Panc1 (cell line): ENCODE measurements at regions not wholly inside any gene's neighbourhood (a gene's known extent, or its start where the extent isn't known, plus 50 kb on each side); places are given as distances from the start of the nearest gene placed in this dataset.

ENCODE experiments used
- ATAC-seq: fragments of 200-7000 bp; cut with Tn5 transposase; 2 replicates; pipeline ENCODE4 v1.9.1; 2020; ENCODE audit warnings: mild to moderate bottlenecking, moderate library complexity
- BruUV-seq: library from RNA; stranded (reverse); fragments of 400-500 nt; replicated peaks from 2 replicates; lab custom pipeline; 2021; lab: Mats Ljungman, UMichigan
- CTCF ChIA-PET: fragments of 300-600 bp; sonication (Branson Sonifier 250); formaldehyde crosslinking; loops from one replicate; lab custom pipeline; 2022; ENCODE audit warnings: antibody characterized with exemption; lab: Charles Lee
- POLR2A ChIA-PET: fragments of 300-600 bp; sonication (Branson Sonifier 250); formaldehyde crosslinking; loops from one replicate; lab custom pipeline; 2022; ENCODE audit warnings: antibody characterized with exemption; lab: Charles Lee
- DNase-seq: peaks from one replicate; pipeline ENCODE4 v3.0.0-alpha.2; 2010; ENCODE audit warnings: low read depth, low spot score
- H3K27ac ChIP-seq: 2 replicates; pipeline ENCODE4 v1.5.1; 2011; ENCODE audit warnings: mild to moderate bottlenecking, low read length, inconsistent platforms
- H3K27me3 ChIP-seq: fragments of 200-500 bp; sonication (Bioruptor generic); 2 replicates; pipeline ENCODE4 v1.6.0; 2014; ENCODE audit warnings: low read length, inconsistent platforms; ENCODE audit not compliant: control insufficient read depth, insufficient read depth
- H3K36me3 ChIP-seq: fragments of 200-500 bp; sonication (Bioruptor generic); 2 replicates; pipeline ENCODE4 v1.5.1; 2014; ENCODE audit warnings: inconsistent platforms, mild to moderate bottlenecking, low read length, moderate library complexity; ENCODE audit not compliant: control insufficient read depth, insufficient read depth
- H3K4me1 ChIP-seq: 2 replicates; pipeline ENCODE4 v1.5.1; 2011; ENCODE audit warnings: inconsistent platforms, mild to moderate bottlenecking, low read length, moderate library complexity; ENCODE audit not compliant: control insufficient read depth, insufficient read depth
- H3K4me3 ChIP-seq, 2 experiments: 2 replicates each; pipeline ENCODE4 v1.5.1; 2011 to 2012; ENCODE audit warnings: low read depth in 2 of 2, low read length in 2 of 2, mild to moderate bottlenecking in 2 of 2, inconsistent platforms in 1 of 2, moderate library complexity in 1 of 2
- H3K9me3 ChIP-seq: fragments of 200-500 bp; sonication (Bioruptor generic); 2 replicates; pipeline ENCODE4 v1.5.1; 2014; ENCODE audit warnings: low read depth, mild to moderate bottlenecking, inconsistent platforms, low read length, moderate library complexity; ENCODE audit not compliant: control insufficient read depth, insufficient read depth
- CTCF ChIP-seq: fragments of 450-650 bp; IDR thresholded peaks from 2 replicates; pipeline ENCODE4 v1.5.1; 2017; ENCODE audit warnings: mild to moderate bottlenecking
- POLR2AphosphoS5 ChIP-seq: IDR thresholded peaks from 2 replicates; pipeline ENCODE4 v1.6.1; 2012; ENCODE audit warnings: mild to moderate bottlenecking, low read depth, low read length, moderate library complexity
- REST ChIP-seq, 2 experiments: IDR thresholded peaks; 2 replicates each; pipeline ENCODE4 v1.6.1; 2011 to 2012; ENCODE audit warnings: low read depth in 2 of 2, control low read depth in 1 of 2, low read length in 1 of 2, mild to moderate bottlenecking in 1 of 2, moderate library complexity in 1 of 2; ENCODE audit not compliant: insufficient read depth in 1 of 2
- SIN3A ChIP-seq: IDR thresholded peaks from 2 replicates; pipeline ENCODE4 v1.6.1; 2012; ENCODE audit warnings: low read depth, mild to moderate bottlenecking, low read length, moderate library complexity, borderline replicate concordance; ENCODE audit not compliant: insufficient read depth
- TCF7L2 ChIP-seq: IDR thresholded peaks from 2 replicates; pipeline ENCODE4 v1.6.1; 2011; ENCODE audit warnings: mild to moderate bottlenecking, low read depth, low read length, inconsistent platforms
- in situ Hi-C: cut with HindIII; loops from 2 replicates; pipeline ENCODE4 v1.10.0; 2016; ENCODE audit warnings: low sequenced_read_pairs, low pct_unique_long_range_greater_than_20kb
- intact Hi-C: fragments of 100-400 bp; cut with micrococcal nuclease; formaldehyde crosslinking; loops from one replicate; pipeline ENCODE4 v1.10.0; 2022; ENCODE audit not compliant: unreplicated experiment

GRCh38 chr1:238334170-238334569 lies 443.4 kb upstream of the ZP4 start:
- CTCF ChIA-PET = interaction anchor here (0.7 kb wide), 1 partner anchor 232 kb away, joined by 3 read pairs; no protein-coding TSS in a partner anchor
- DNase-seq = no peak
- no TSS peak for BruUV-seq
- H3K27ac ChIP-seq = no peak overlapping the region
- no peaks in the 10 kb centered on the region for H3K36me3 ChIP-seq
- intact Hi-C loops = no loop called here
- H3K27me3 ChIP-seq = no peaks in the 10 kb centered on the region
- no peak overlapping the region for H3K4me3 ChIP-seq
- no peak for TF ChIP-seq REST (IDR thresholded peaks at IDR 0.05; ENCODE audit: insufficient read depth in 1 of 2, low read depth in 2 of 2, low read length in 1 of 2)
- no peak for TF ChIP-seq POLR2AphosphoS5
- TF ChIP-seq SIN3A = no peak
- TF ChIP-seq CTCF = no peak
- no peak for TF ChIP-seq TCF7L2
- no peak for ATAC-seq
- POLR2A ChIA-PET = no interaction called here
- no peaks in the 10 kb centered on the region for H3K4me1 ChIP-seq
- H3K9me3 ChIP-seq = no peaks in the 10 kb centered on the region
- in situ Hi-C loops = no loop called here

- Histone ChIP-seq H3K4me3 (no peak overlapping the region), H3K36me3 (no peaks in the 10 kb centered on the region), H3K27ac (no peak overlapping the region), H3K4me1 (no peaks in the 10 kb centered on the region), H3K9me3 (no peaks in the 10 kb centered on the region), H3K27me3 (no peaks in the 10 kb centered on the region)
- no TSS peak for BruUV-seq
- ATAC-seq = no peak
- DNase-seq = no peak
- TF ChIP-seq POLR2AphosphoS5 = no peak
- no peak for TF ChIP-seq CTCF
- TF ChIP-seq SIN3A = no peak
- no peak for TF ChIP-seq REST (IDR thresholded peaks at IDR 0.05; ENCODE audit: insufficient read depth in 1 of 2, low read depth in 2 of 2, low read length in 1 of 2)
- no peak for TF ChIP-seq TCF7L2
- ChIA-PET POLR2A (no interaction called here), CTCF (no interaction called here)
- intact Hi-C loops = no loop called here
- in situ Hi-C loops = no loop called here
Observed at GRCh38 chr1:238331557-238331956, 440.8 kb upstream of the ZP4 start.
